ENCODE measurements at regions not wholly inside any gene's neighbourhood (a gene's known extent, or its start where the extent isn't known, plus 50 kb on each side); places are given as distances from the start of the nearest gene placed in this dataset.

- TF ChIP-seq, protein P1, sequence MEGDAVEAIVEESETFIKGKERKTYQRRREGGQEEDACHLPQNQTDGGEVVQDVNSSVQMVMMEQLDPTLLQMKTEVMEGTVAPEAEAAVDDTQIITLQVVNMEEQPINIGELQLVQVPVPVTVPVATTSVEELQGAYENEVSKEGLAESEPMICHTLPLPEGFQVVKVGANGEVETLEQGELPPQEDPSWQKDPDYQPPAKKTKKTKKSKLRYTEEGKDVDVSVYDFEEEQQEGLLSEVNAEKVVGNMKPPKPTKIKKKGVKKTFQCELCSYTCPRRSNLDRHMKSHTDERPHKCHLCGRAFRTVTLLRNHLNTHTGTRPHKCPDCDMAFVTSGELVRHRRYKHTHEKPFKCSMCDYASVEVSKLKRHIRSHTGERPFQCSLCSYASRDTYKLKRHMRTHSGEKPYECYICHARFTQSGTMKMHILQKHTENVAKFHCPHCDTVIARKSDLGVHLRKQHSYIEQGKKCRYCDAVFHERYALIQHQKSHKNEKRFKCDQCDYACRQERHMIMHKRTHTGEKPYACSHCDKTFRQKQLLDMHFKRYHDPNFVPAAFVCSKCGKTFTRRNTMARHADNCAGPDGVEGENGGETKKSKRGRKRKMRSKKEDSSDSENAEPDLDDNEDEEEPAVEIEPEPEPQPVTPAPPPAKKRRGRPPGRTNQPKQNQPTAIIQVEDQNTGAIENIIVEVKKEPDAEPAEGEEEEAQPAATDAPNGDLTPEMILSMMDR (conservative IDR thresholded peaks at IDR 0.05; ENCODE audit: low read length), result no peak
- TF ChIP-seq EZH2phosphoT487 (IDR thresholded peaks at IDR 0.05; ENCODE audit: borderline replicate concordance, low read depth, low read length), result no peak
Measured at GRCh38 chr5:124285071-124285470, 461.4 kb downstream of the ZNF608 start.
